ENCODE measurements at regions not wholly inside any gene's neighbourhood (a gene's known extent, or its start where the extent isn't known, plus 50 kb on each side); places are given as distances from the start of the nearest gene placed in this dataset.
"Not testable (repeated sequence)": the region's sequence is repeated elsewhere in the genome, so short reads cannot be mapped to it uniquely, and the experiment has no call there.

- TF ChIP-seq, protein P1, sequence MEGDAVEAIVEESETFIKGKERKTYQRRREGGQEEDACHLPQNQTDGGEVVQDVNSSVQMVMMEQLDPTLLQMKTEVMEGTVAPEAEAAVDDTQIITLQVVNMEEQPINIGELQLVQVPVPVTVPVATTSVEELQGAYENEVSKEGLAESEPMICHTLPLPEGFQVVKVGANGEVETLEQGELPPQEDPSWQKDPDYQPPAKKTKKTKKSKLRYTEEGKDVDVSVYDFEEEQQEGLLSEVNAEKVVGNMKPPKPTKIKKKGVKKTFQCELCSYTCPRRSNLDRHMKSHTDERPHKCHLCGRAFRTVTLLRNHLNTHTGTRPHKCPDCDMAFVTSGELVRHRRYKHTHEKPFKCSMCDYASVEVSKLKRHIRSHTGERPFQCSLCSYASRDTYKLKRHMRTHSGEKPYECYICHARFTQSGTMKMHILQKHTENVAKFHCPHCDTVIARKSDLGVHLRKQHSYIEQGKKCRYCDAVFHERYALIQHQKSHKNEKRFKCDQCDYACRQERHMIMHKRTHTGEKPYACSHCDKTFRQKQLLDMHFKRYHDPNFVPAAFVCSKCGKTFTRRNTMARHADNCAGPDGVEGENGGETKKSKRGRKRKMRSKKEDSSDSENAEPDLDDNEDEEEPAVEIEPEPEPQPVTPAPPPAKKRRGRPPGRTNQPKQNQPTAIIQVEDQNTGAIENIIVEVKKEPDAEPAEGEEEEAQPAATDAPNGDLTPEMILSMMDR (IDR thresholded peaks at IDR 0.05), result not testable (repeated sequence)
- TF ChIP-seq ZFX (IDR thresholded peaks at IDR 0.05; ENCODE audit: borderline replicate concordance), result not testable (repeated sequence)
These were observed 200.5 kb downstream of the FCRL5 start for GRCh38 chr1:157351800-157352199.

All from 22Rv1 (cell line).